BLaER1 treated with 17β-estradiol and CSF1 and Interleukin-3, amounts not matched to agents 10 nM and 100 nM (cell line): ENCODE measurements at regions not wholly inside any gene's neighbourhood (a gene's known extent, or its start where the extent isn't known, plus 50 kb on each side); places are given as distances from the start of the nearest gene placed in this dataset.
A peak's percentile ranks its signal among the peaks of the same experiment; 100 is the strongest.
"Not testable (repeated sequence)": the region's sequence is repeated elsewhere in the genome, so short reads cannot be mapped to it uniquely, and the experiment has no call there.

ENCODE experiments used
- H3K27ac ChIP-seq, 11 experiments: shearing (Covaris generic); formaldehyde crosslinking; 2 replicates each; pipeline ENCODE4 v1.8.1; 2022
- H3K27me3 ChIP-seq, 11 experiments: shearing (Covaris generic); formaldehyde crosslinking; 2 replicates each; pipeline ENCODE4 v1.8.1; 2022
- H3K36me3 ChIP-seq, 11 experiments: shearing (Covaris generic); formaldehyde crosslinking; 2 replicates each; pipeline ENCODE4 v1.8.1; 2022
- H3K4me1 ChIP-seq, 10 experiments: shearing (Covaris generic); formaldehyde crosslinking; 2 replicates each; pipeline ENCODE4 v1.8.1; 2022
- H3K4me2 ChIP-seq, 11 experiments: shearing (Covaris generic); formaldehyde crosslinking; 2 replicates each; pipeline ENCODE4 v1.8.1; 2022
- H3K4me3 ChIP-seq, 10 experiments: shearing (Covaris generic); formaldehyde crosslinking; 2 replicates each; pipeline ENCODE4 v1.8.1; 2022
- H3K9ac ChIP-seq, 11 experiments: shearing (Covaris generic); formaldehyde crosslinking; 2 replicates each; pipeline ENCODE4 v1.8.1; 2022
- H3K9me3 ChIP-seq, 11 experiments: shearing (Covaris generic); formaldehyde crosslinking; replicated peaks in 1 of 11; 2 replicates each; pipeline ENCODE4 v1.8.1; 2022
- H4K20me1 ChIP-seq, 11 experiments: shearing (Covaris generic); formaldehyde crosslinking; 2 replicates each; pipeline ENCODE4 v1.8.1; 2022
- Cebpa-rat ChIP-seq, 11 experiments: shearing (Covaris generic); IDR thresholded peaks; 2 replicates each; pipeline ENCODE4 v1.8.1; 2022

GRCh38 chrX:91958351-91958750, 179.2 kb downstream of the PCDH11X start:
- peak in 8 of 11 experiments; percentile 24 to 85 (median 46); a peak in 12 of 22 replicates for TF ChIP-seq Cebpa-rat (IDR thresholded peaks at IDR 0.05)
- H3K27me3 ChIP-seq, H3K9ac ChIP-seq, H4K20me1 ChIP-seq, H3K4me3 ChIP-seq, H3K4me2 ChIP-seq, H3K4me1 ChIP-seq, H3K36me3 ChIP-seq, H3K27ac ChIP-seq: not testable (repeated sequence)
- H3K9me3 ChIP-seq = peaks cover 0 to 13% (median 9%) of the 10 kb centered on the region in 11 experiments; a peak in 11 of 22 replicates

GRCh38 chrX:91990541-91990940, 211.4 kb downstream of the PCDH11X start:
- H3K4me2 ChIP-seq, H3K4me1 ChIP-seq, H3K36me3 ChIP-seq, H3K9ac ChIP-seq, H3K9me3 ChIP-seq, H3K4me3 ChIP-seq, H3K27ac ChIP-seq, H4K20me1 ChIP-seq: not testable (repeated sequence)
- peaks cover 0 to 24% (median 7%) of the 10 kb centered on the region in 11 experiments; a peak in 11 of 22 replicates for H3K27me3 ChIP-seq
